NOMO-1 treated with DMSO at 0.1 percent for 48 hours (cell line): ENCODE measurements at regions not wholly inside any gene's neighbourhood (a gene's known extent, or its start where the extent isn't known, plus 50 kb on each side); places are given as distances from the start of the nearest gene placed in this dataset.
"Not testable (repeated sequence)": the region's sequence is repeated elsewhere in the genome, so short reads cannot be mapped to it uniquely, and the experiment has no call there.

Experiments used
- DNase-seq: peaks from one replicate; lab custom pipeline; 2025; ENCODE audit not compliant: unreplicated experiment; lab: John Stamatoyannopoulos, UW

- not testable (repeated sequence) for DNase-seq
Measured at GRCh38 chrX:140633105-140633504, 76.5 kb upstream of the LINC00632 start.

DNA sequence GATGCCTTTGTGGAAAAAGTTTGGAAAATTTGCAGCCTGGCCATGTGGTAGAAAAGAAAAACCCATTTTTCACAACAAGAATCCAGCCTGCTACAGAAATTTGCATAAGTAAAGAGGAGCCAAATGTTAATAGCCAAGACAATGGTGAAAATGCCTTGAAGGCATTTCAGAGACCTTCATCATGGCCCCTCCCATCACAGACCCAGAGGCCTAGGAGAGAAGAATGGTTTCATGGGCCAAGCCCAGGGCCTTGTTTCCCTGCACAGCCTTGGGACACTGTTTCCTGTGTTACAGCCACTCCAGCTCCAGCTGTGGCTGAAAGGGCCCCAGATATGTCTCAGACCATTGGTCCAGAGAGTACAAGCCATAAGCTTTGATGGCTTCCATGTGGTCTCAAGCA is 101.4 kb upstream of the LINC00632 start:
- DNase-seq: no peak

- no peak for DNase-seq
Measured at GRCh38 chrX:140602140-140602539, 97.3 kb upstream of the SOX3 start.

- DNase-seq: no peak
Measured at GRCh38 chrX:140599851-140600250, 95.0 kb upstream of the SOX3 start.

- no peak for DNase-seq
Measured at GRCh38 chrX:140589657-140590056, 84.8 kb upstream of the SOX3 start.

- DNase-seq: no peak
Measured at GRCh38 chrX:140586951-140587350, 82.1 kb upstream of the SOX3 start.

- no peak for DNase-seq
Measured at GRCh38 chrX:140580478-140580877, 75.6 kb upstream of the SOX3 start.

- DNase-seq: peak; percentile 41
Measured at GRCh38 chrX:140572724-140573123, 67.9 kb upstream of the SOX3 start.

DNA sequence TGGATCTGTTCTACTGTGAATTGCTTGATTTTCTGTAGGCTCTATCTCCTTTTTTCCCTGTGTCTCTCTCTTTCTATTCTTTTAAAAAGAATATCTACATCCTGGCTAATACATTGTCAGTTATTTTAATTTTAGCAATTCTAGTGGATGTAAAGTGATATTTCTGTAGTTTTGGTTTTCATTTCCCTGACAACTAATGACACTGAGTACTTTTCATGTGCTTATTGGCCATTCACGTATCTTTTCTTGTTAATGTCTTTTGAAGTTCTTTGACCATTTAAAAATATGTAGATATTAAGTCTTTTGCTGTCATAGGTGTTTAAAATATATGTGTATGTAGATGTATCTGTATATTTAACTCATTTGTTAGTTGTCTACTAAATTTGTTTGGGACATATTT is 59.0 kb upstream of the SOX3 start:
- no peak for DNase-seq
